A172 (cell line): ENCODE measurements at regions not wholly inside any gene's neighbourhood (a gene's known extent, or its start where the extent isn't known, plus 50 kb on each side); places are given as distances from the start of the nearest gene placed in this dataset.

Experiments used
- DNase-seq: peaks from one replicate; pipeline ENCODE4 v3.0.0-alpha.2; 2015; ENCODE audit warnings: low spot score

DNA sequence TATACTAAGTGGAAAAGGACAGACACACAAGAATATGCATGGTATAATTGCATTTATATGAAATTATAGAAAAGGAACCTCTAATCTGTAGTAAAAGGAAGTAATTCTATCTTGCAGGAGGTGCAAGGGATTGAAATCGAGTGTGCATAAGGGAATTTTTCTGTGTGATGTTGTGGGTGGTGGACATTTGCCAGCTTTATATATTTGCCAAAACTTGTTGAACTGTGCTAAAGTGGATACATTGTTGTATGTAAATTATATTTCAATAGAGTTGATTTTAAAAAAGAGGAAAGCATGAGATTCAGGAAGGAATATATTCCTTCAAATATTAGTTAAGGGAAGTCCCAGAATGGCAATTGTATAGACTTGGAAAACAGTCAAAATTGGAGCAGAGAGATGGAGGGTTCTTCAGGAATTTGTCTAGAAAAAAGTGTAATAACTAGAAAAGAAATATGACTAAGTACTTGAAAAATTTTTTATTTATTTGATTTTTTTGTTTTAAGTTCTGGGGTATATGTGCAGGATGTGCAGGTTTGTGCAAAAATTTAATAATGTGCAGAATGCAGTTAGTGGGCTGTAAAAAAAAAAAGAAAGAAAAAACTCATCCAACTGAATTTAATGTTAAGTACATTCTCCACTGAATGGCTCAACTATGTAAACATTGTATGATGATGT, 96.1 kb downstream of the ARL4A start:
- DNase-seq = no peak

GRCh38 chr7:12785473-12785872, 98.0 kb downstream of the ARL4A start:
- DNase-seq = no peak

- DNase-seq = no peak
These were observed 99.1 kb downstream of the ARL4A start for GRCh38 chr7:12786494-12786893.

DNA sequence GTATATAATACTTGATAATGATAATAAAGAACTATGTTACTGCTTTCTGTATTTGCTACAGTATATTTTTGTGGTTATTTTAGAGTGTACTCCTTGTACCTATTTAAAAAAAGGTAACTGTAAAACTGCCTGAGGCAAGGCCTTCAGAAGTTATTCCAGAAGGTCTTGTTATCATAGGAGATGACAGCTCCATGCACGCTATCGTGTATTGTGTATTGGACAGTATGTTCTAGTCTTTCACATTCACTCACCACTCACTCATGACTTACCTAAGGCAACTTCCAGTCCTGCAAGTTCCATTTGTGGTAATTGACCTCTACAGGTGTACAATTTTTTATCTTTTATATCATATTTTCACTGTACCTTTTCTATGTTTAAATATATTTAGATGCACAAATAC, 100.7 kb downstream of the ARL4A start:
- no peak for DNase-seq

DNA sequence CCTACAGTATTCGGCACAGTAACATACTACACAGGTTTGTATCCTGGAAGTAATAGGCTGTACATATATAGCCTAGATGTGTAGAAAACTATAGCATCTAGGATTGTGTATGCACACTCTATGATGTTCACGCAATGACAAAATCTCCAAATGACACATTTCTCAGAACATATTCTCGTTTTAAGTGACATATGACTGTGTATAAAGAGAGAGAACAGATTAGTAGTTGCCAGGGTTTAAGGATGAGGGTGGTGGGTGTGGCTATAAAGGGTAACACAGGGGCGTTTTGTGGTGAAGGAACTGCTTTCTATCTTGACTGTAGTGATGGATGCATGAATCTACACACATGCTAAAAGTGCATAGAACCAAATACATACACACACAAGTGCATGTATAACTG, 101.2 kb downstream of the ARL4A start:
- no peak for DNase-seq

GRCh38 chr7:12794722-12795302, 107.4 kb downstream of the ARL4A start:
- no peak for DNase-seq

GRCh38 chr7:12796397-12797127, 109.1 kb downstream of the ARL4A start:
- DNase-seq = no peak

GRCh38 chr7:12800486-12800885, 113.1 kb downstream of the ARL4A start:
- DNase-seq = no peak

DNA sequence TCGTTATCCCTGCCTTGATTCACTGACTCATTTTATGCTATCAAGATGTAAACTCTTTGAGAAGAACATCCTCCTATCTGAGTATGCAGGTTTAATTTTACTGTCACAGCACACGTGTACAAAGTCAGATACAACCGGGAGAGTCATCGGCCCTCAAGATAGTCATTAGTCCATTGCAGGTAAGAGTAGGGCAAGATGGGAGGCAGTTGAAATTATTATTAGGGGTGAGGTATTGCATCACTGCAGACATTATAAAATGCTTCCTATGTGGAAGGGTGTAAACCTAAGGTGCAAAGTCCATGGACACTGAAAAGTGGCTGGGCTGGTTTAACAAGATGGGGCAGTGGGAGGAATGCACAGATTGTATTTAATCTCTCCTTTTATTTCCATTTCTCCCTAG, 113.7 kb downstream of the ARL4A start:
- no peak for DNase-seq

DNA sequence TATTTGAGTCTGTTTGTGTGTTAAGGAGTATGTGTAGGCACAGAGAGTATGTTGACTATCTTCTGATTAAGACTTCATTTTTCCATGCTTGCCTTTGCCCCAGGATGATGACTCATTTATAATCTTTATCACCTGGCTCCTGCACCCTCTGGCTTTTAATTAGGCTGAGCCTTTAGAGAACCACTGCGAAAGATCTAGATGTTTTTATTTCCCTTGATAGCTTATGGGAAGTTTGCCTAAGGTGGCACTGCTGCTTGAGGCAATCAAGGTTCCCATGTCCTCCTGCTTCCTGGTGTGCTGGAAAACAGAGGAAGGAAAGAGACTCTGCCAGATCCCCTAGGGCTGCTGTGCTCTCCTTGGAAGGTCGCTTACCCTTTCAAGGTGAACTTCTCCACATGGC, 114.6 kb downstream of the ARL4A start:
- peak; percentile 42 for DNase-seq

- DNase-seq = no peak
These were observed 116.1 kb downstream of the ARL4A start for GRCh38 chr7:12803542-12803941.

DNA sequence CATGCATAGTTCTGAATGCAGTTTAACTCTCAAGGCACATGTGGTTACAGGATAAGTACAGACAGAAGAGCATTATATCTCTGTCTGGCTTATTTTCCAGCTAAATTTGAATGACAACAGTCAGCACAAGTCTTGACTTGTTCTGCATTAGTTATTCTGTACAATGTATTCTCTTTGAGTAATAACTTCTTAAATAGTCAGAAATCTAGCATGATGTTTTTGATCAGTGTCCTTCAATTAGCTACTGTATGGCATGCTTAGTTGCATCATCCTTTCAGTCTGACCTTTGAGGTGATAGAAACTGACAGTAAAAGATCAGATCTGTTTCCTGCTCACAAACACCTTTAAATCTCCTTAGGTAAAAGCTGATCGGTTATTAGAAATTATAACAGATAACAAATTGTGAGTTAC, 118.1 kb downstream of the ARL4A start:
- no peak for DNase-seq

DNA sequence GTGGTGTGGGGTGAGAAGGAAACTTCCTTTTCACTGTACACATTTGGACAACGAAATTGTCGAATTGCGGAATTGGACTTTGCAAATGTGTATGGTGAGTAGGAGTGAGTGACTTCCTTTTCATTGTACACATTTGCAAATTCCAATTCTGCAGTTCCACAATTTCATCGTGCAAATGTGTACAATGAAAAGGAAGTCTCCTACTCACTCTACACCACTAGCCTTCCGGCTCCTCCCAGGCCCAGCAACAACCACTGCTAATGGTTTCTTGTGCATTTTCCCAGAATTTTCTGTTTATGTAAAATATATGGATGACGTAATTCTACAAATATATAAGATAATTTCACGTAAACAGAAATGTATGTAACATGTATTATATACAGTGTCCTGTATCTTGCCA, 118.5 kb downstream of the ARL4A start:
- DNase-seq = no peak

- no peak for DNase-seq
These were observed 122.0 kb downstream of the ARL4A start for GRCh38 chr7:12809476-12809875.

GRCh38 chr7:12812111-12812510, 124.7 kb downstream of the ARL4A start:
- DNase-seq = no peak

GRCh38 chr7:12814107-12814506, 126.7 kb downstream of the ARL4A start:
- DNase-seq = no peak

- DNase-seq = no peak
These were observed 127.4 kb downstream of the ARL4A start for GRCh38 chr7:12814828-12815227.

DNA sequence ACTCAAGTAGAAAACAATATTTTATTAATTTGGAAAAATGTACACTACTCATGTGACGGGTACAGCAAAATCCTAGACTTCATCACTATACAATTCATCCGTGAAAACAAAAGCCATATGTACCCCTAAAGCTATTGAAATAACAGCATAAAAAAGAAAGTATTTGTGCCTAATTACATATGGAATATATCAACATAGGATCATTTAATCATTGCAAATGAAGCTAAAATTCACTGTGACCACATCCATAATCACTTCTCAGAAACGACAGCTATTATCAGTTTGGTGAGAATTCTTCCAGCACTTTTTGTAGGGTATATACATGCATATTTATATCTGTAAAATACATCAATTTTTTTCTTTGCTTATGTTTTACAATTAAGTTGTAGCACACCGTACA, 128.0 kb downstream of the ARL4A start:
- no peak for DNase-seq

DNA sequence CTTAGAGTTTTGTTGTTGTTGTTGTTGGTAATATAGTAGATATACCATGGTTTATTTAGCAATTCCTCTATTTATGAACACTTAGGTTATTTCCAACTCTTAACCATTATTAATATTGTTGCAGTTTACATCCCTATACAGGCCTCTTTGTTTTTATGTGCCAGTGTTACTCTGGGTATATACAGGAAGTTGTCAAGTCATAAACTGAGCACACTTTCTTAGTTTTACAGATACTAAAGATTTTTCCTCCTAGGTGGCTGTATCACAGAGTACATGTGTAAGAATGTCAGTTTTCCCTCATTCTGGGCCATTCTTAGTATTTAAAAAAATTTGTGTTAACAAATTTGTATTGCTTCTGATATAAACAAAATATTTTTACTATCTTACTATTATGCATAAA, 128.4 kb downstream of the ARL4A start:
- DNase-seq = no peak

GRCh38 chr7:12820777-12821176, 133.3 kb downstream of the ARL4A start:
- DNase-seq = no peak

DNA sequence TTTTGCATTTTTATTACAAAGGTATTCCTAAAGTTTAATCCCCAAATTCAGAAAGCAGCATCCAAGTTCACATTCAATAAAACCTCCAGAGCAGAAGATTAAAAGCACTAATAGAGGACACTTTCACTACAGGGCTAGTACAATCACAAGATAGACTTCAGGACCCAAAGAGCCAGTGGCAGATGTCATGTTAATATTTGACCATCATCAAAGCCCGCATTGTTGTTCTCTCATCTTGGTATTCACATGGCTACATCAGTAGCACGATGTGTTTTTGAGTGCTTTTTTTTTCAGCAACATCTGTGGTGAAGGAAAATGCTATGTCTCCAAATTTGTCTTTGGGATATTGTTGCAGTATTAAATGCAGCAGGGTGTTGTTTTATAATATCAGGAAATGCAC, 134.3 kb downstream of the ARL4A start:
- DNase-seq = no peak

GRCh38 chr7:12826079-12826478, 138.6 kb downstream of the ARL4A start:
- no peak for DNase-seq

GRCh38 chr7:12827219-12827821, 139.9 kb downstream of the ARL4A start:
- DNase-seq = no peak
